Esophagus muscularis mucosa (tissue), 3 donors: ENCODE measurements at regions not wholly inside any gene's neighbourhood (a gene's known extent, or its start where the extent isn't known, plus 50 kb on each side); places are given as distances from the start of the nearest gene placed in this dataset.

Source experiments
- CTCF ChIP-seq, 3 experiments: fragments of 200-600 bp in 2 of 3; fragments of 450-650 bp in 1 of 3; sonication (generic) in 2 of 3; IDR thresholded peaks; one replicate each; pipeline ENCODE4 v1.5.1; 2017 to 2019; ENCODE audit warnings: antibody characterized with exemption in 3 of 3, mild to moderate bottlenecking in 2 of 3, moderate library complexity in 1 of 3
- POLR2A ChIP-seq: fragments of 450-650 bp; IDR thresholded peaks from one replicate; pipeline ENCODE4 v1.6.1; 2017; ENCODE audit warnings: antibody characterized with exemption, moderate library complexity, mild to moderate bottlenecking, low read depth
- POLR2AphosphoS5 ChIP-seq, 2 donors: sonication (generic); formaldehyde crosslinking; IDR thresholded peaks; one replicate each; pipeline ENCODE4 v1.6.1; 2017; ENCODE audit warnings: antibody characterized with exemption in 2 of 2

GRCh38 chr6:67200626-67201403 lies 1434.3 kb upstream of the ADGRB3 start:
- no peak for TF ChIP-seq CTCF (IDR thresholded peaks at IDR 0.05)
- no peak for TF ChIP-seq POLR2A
- TF ChIP-seq POLR2AphosphoS5 (IDR thresholded peaks at IDR 0.05) = no peak
